Heart left ventricle (tissue), 13 donors: ENCODE measurements at regions not wholly inside any gene's neighbourhood (a gene's known extent, or its start where the extent isn't known, plus 50 kb on each side); places are given as distances from the start of the nearest gene placed in this dataset.

ENCODE experiments used
- CTCF ChIP-seq, 12 donors: fragments of 200-600 bp; sonication (generic) in 4 of 12; IDR thresholded peaks; one replicate each; pipeline versions ENCODE4 v1.5.0 to v1.8.0; 2018 to 2022; ENCODE audit warnings: antibody characterized with exemption in 12 of 12, mild to moderate bottlenecking in 5 of 12
- POLR2A ChIP-seq, 2 donors: fragments of 450-650 bp; IDR thresholded peaks; one replicate each; pipeline ENCODE4 v1.6.1; 2017; ENCODE audit warnings: antibody characterized with exemption in 2 of 2, mild to moderate bottlenecking in 2 of 2, moderate library complexity in 2 of 2
- donor health status: ischemic (EF 13 %, LVEDD 7.1; RV severe dilation, severe dysfunction).
- donor health status: DM: no; HTN: yes; CAD: no.
- donor health status: DM: no; HTN: no; CAD: no.
- donor health status: ischemic (EF 25% LVEDD 6.9; RV normal size, moderate dysfunction).
- donor health status: ischemic (EF 25% LVEDD 5.7; RV mildly dilated, moderate dysfunction).
- donor health status: ischemic (EF 35%, LVEDD 5.7; RV mildly dilated, moderate dysfunction).
- donor health status: nonischemic (EF 11% LVEDD 7.7; RV severe dilation, severe dysfunction).
- donor health status: DM: yes; HTN: yes; CAD: no.
- donor health status: PGD.
- donor health status: ischemic (EF 29% LVEDD 5.4; RV normal size, mild dysfunction).
- donor health status: nonischemic (EF 23%, LVEDD 6.1; RV moderate dilation, normal function).

- no peak for TF ChIP-seq CTCF (IDR thresholded peaks at IDR 0.05)
- no peak for TF ChIP-seq POLR2A (IDR thresholded peaks at IDR 0.05)
Measured at GRCh38 chr2:16717477-16717876, 51.8 kb upstream of the CYRIA start.
